ENCODE measurements at regions not wholly inside any gene's neighbourhood (a gene's known extent, or its start where the extent isn't known, plus 50 kb on each side); places are given as distances from the start of the nearest gene placed in this dataset.

- Histone ChIP-seq H2AFZ (ENCODE audit: low read depth) (no peak overlapping the region), H3K9me3 (no peaks in the 10 kb centered on the region), H3K27me3 (ENCODE audit: insufficient read depth) (no peaks in the 10 kb centered on the region), H3K4me2 (no peak overlapping the region), H3K79me2 (ENCODE audit: insufficient read depth) (no peaks in the 10 kb centered on the region), H4K20me1 (ENCODE audit: insufficient read depth) (no peaks in the 10 kb centered on the region), H3F3A (replicated peaks; ENCODE audit: insufficient read depth) (no peaks in the 10 kb centered on the region), H3K9me2 (no peaks in the 10 kb centered on the region; the same call in 1 of the 2 replicates), H3K9ac (no peak overlapping the region), H3K4me3 (ENCODE audit: low read depth in 2 of 2, low read length in 1 of 2) (no peak overlapping the region), H3K27ac (ENCODE audit: low read depth in 2 of 2, low read length in 1 of 2) (no peak overlapping the region), H3K36me3 (replicated peaks in 1 of 2; ENCODE audit: control insufficient read depth in 1 of 2, insufficient read depth in 2 of 2, low read length in 1 of 2) (no peaks in the 10 kb centered on the region), H3K4me1 (ENCODE audit: control insufficient read depth in 1 of 2, insufficient read depth in 2 of 2, low read depth in 1 of 2, low read length in 1 of 2) (no peaks in the 10 kb centered on the region)
- no peak for DNase-seq
- ChIA-PET CTCF (no interaction called here), POLR2A (no interaction called here)
- no peak for TF ChIP-seq RCOR1 (IDR thresholded peaks at IDR 0.05; ENCODE audit: low read length)
- TF ChIP-seq MXI1 (IDR thresholded peaks at IDR 0.05; ENCODE audit: low read depth, low read length), result no peak
- no peak for TF ChIP-seq SMC3 (IDR thresholded peaks at IDR 0.05; ENCODE audit: low read depth, low read length)
- 18% methylated on average over 2 of the region's 2 CpGs for WGBS (ENCODE audit: low lambda C conversion rate)
Measured at GRCh38 chr2:221637851-221638250, 65.7 kb upstream of the EPHA4 start.

- DNase-seq, result no peak
- Histone ChIP-seq H3F3A (replicated peaks; ENCODE audit: insufficient read depth) (no peaks in the 10 kb centered on the region), H3K4me2 (no peak overlapping the region), H3K9me3 (no peaks in the 10 kb centered on the region), H3K9me2 (no peaks in the 10 kb centered on the region; the same call in 1 of the 2 replicates), H3K9ac (no peak overlapping the region), H4K20me1 (ENCODE audit: insufficient read depth) (no peaks in the 10 kb centered on the region), H3K4me3 (ENCODE audit: low read depth in 2 of 2, low read length in 1 of 2) (no peak overlapping the region), H3K36me3 (replicated peaks in 1 of 2; ENCODE audit: control insufficient read depth in 1 of 2, insufficient read depth in 2 of 2, low read length in 1 of 2) (no peaks in the 10 kb centered on the region), H3K27me3 (ENCODE audit: insufficient read depth) (no peaks in the 10 kb centered on the region), H3K79me2 (ENCODE audit: insufficient read depth) (no peaks in the 10 kb centered on the region), H2AFZ (ENCODE audit: low read depth) (no peak overlapping the region), H3K27ac (ENCODE audit: low read depth in 2 of 2, low read length in 1 of 2) (no peak overlapping the region), H3K4me1 (ENCODE audit: control insufficient read depth in 1 of 2, insufficient read depth in 2 of 2, low read depth in 1 of 2, low read length in 1 of 2) (no peaks in the 10 kb centered on the region)
- TF ChIP-seq NFIC (IDR thresholded peaks at IDR 0.05; ENCODE audit: borderline replicate concordance) (no peak), SMC3 (IDR thresholded peaks at IDR 0.05; ENCODE audit: low read depth, low read length) (no peak), MEF2A (IDR thresholded peaks at IDR 0.05; ENCODE audit: borderline replicate concordance, low read depth) (no peak), GABPA (IDR thresholded peaks at IDR 0.05; ENCODE audit: low read depth) (no peak), TAF1 (IDR thresholded peaks at IDR 0.05; ENCODE audit: borderline replicate concordance, low read depth, low read length) (no peak), MXI1 (IDR thresholded peaks at IDR 0.05; ENCODE audit: low read depth, low read length) (no peak), EZH2phosphoT487 (IDR thresholded peaks at IDR 0.05; ENCODE audit: borderline replicate concordance, low read depth) (no peak), ZBTB33 (IDR thresholded peaks at IDR 0.05; ENCODE audit: borderline replicate concordance, low read depth) (no peak), SIN3A (IDR thresholded peaks at IDR 0.05; ENCODE audit: borderline replicate concordance, low read depth, low read length) (no peak), NRF1 (IDR thresholded peaks at IDR 0.05; ENCODE audit: low read depth, low read length) (no peak), EP300 (IDR thresholded peaks at IDR 0.05; ENCODE audit: borderline replicate concordance in 1 of 2, low read depth in 1 of 2, low read length in 1 of 2) (no peak)
- TF ChIP-seq, protein P1, sequence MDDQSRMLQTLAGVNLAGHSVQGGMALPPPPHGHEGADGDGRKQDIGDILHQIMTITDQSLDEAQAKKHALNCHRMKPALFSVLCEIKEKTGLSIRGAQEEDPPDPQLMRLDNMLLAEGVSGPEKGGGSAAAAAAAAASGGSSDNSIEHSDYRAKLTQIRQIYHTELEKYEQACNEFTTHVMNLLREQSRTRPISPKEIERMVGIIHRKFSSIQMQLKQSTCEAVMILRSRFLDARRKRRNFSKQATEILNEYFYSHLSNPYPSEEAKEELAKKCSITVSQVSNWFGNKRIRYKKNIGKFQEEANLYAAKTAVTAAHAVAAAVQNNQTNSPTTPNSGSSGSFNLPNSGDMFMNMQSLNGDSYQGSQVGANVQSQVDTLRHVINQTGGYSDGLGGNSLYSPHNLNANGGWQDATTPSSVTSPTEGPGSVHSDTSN (IDR thresholded peaks at IDR 0.05), result no peak
- TF ChIP-seq, protein P2, sequence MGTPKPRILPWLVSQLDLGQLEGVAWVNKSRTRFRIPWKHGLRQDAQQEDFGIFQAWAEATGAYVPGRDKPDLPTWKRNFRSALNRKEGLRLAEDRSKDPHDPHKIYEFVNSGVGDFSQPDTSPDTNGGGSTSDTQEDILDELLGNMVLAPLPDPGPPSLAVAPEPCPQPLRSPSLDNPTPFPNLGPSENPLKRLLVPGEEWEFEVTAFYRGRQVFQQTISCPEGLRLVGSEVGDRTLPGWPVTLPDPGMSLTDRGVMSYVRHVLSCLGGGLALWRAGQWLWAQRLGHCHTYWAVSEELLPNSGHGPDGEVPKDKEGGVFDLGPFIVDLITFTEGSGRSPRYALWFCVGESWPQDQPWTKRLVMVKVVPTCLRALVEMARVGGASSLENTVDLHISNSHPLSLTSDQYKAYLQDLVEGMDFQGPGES (IDR thresholded peaks at IDR 0.05; ENCODE audit: low read depth, low read length), result no peak
- POLR2A ChIA-PET, result no interaction called here
- CTCF ChIA-PET, result no interaction called here
Measured at GRCh38 chr2:221635949-221636348, 63.8 kb upstream of the EPHA4 start.
